ENCODE measurements at regions not wholly inside any gene's neighbourhood (a gene's known extent, or its start where the extent isn't known, plus 50 kb on each side); places are given as distances from the start of the nearest gene placed in this dataset.
A peak's percentile ranks its signal among the peaks of the same experiment; 100 is the strongest.
"Not testable (repeated sequence)": the region's sequence is repeated elsewhere in the genome, so short reads cannot be mapped to it uniquely, and the experiment has no call there.

DNA sequence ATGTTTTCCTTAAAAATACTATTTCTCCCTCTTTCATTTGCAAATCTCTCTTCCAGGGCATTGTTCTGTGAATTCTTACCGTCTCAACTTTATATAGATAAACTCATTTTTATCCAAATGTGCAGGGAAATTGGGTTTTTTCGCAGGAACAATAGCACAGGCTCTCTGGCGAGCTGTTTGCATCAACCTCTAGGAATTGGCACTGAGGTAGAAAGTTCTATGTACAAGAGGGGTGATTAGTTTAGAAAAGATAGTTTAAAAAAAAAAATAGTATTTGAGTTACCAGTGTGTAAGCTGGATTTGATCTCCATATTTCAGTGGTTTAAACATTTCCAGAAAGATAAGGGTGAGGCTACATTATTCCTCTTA lies 129.7 kb upstream of the BTN3A2 start:
- Histone ChIP-seq H3K27me3 (ENCODE audit: control insufficient read depth in 3 of 3, insufficient read depth in 3 of 3, low read length in 2 of 3) (no peaks in the 10 kb centered on the region), H3K4me1 (ENCODE audit: control insufficient read depth in 5 of 5, insufficient read depth in 5 of 5, low read length in 5 of 5) (peaks cover 0 to 3% (median 0%) of the 10 kb centered on the region in 5 donors)

DNA sequence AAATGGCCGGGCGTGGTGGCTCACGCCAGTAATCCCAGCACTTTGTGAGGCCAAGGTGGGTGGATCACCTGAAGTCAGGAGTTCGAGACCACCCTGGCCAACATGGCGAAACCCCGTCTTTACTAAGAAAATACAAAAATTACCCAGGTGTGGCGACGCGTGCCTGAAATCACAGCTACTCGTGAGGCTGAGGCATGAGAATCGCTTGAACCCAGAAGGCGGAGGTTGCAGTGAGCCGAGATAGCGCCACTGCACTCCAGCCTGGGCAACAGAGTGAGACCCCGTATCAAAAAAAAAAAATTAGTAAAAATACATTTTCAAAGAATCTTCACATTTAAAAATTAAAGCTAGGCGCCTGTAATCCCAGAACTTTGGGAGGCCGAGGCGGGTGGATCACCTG lies 125.6 kb upstream of the BTN3A2 start:
- H3K4me1 ChIP-seq (ENCODE audit: control insufficient read depth in 5 of 5, insufficient read depth in 5 of 5, low read length in 5 of 5); H3K27ac ChIP-seq (ENCODE audit: low read depth in 1 of 2, low read length in 1 of 2); ATAC-seq (ENCODE audit: insufficient read depth, low FRiP score); H3K9ac ChIP-seq (ENCODE audit: insufficient read depth in 1 of 2, low read length in 2 of 2); H3K36me3 ChIP-seq (ENCODE audit: control insufficient read depth in 4 of 4, insufficient read depth in 4 of 4, low read length in 4 of 4); H3K27me3 ChIP-seq (ENCODE audit: control insufficient read depth in 3 of 3, insufficient read depth in 3 of 3, low read length in 2 of 3); H3K4me3 ChIP-seq; H3K9me3 ChIP-seq (ENCODE audit: control insufficient read depth in 4 of 4, insufficient read depth in 3 of 4, low read length in 3 of 4); DNase-seq: not testable (repeated sequence)
- 96 to 97% methylated on average over 18 of the region's 18 CpGs for WGBS, 2 donors

More for the DNA sequence above, 129.7 kb upstream of the BTN3A2 start:
- TF ChIP-seq, protein P1, sequence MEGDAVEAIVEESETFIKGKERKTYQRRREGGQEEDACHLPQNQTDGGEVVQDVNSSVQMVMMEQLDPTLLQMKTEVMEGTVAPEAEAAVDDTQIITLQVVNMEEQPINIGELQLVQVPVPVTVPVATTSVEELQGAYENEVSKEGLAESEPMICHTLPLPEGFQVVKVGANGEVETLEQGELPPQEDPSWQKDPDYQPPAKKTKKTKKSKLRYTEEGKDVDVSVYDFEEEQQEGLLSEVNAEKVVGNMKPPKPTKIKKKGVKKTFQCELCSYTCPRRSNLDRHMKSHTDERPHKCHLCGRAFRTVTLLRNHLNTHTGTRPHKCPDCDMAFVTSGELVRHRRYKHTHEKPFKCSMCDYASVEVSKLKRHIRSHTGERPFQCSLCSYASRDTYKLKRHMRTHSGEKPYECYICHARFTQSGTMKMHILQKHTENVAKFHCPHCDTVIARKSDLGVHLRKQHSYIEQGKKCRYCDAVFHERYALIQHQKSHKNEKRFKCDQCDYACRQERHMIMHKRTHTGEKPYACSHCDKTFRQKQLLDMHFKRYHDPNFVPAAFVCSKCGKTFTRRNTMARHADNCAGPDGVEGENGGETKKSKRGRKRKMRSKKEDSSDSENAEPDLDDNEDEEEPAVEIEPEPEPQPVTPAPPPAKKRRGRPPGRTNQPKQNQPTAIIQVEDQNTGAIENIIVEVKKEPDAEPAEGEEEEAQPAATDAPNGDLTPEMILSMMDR (IDR thresholded peaks at IDR 0.05; ENCODE audit: control extremely low read depth, extremely low read depth), result no peak
- Histone ChIP-seq H3K36me3 (ENCODE audit: control insufficient read depth in 4 of 4, insufficient read depth in 4 of 4, low read length in 4 of 4) (no peaks in the 10 kb centered on the region), H3K9me3 (ENCODE audit: control insufficient read depth in 4 of 4, insufficient read depth in 3 of 4, low read length in 3 of 4) (peaks cover 0 to 2% (median 0%) of the 10 kb centered on the region in 4 donors), H3K27ac (ENCODE audit: low read depth in 1 of 2, low read length in 1 of 2) (no peak overlapping the region), H3K9ac (ENCODE audit: insufficient read depth in 1 of 2, low read length in 2 of 2) (peak overlapping the region; percentile 72 to 97), H3K4me3 (no peak overlapping the region)
- DNase-seq (peak in 1 of 3 donors; percentile 76), ATAC-seq (ENCODE audit: insufficient read depth, low FRiP score) (no peak)
- 18 to 26% methylated on average over 3 of the region's 3 CpGs for WGBS, 2 donors

DNA sequence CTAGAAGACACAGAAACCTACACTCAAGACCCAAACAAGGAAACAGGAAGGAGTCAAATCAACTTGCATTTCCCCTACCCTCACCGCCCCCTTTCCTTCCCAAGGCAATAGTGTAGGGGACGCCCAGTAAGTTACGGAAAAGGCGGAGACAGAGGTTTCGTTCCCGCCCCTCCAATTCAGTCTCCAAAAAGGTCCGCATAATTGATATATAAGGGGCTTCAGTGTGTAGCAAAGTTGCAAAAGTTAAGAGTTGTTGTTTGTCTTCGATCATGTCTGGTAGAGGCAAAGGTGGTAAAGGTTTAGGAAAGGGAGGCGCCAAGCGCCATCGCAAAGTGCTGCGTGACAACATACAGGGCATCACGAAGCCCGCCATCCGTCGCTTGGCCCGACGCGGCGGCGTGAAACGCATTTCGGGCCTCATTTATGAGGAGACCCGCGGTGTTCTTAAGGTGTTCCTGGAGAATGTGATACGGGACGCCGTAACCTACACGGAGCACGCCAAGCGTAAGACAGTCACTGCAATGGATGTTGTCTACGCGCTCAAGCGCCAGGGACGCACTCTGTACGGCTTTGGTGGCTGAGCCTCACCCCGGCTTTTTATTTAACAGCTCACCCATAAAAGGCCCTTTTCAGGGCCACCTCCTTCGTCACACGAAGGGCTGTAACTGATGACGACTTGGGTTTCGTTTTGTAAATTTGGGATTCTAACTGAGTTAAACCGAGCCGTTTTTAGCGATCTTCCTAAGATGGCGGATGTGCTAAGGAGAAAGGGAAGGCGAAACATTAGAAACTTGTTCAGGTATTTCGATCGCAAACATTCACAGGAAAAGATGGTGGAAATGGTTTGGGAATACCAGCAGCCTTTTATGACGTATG lies 124.6 kb upstream of the BTN3A2 start:
- Histone ChIP-seq H3K36me3 (ENCODE audit: control insufficient read depth in 4 of 4, insufficient read depth in 4 of 4, low read length in 4 of 4) (no peaks in the 10 kb centered on the region), H3K9ac (ENCODE audit: insufficient read depth in 1 of 2, low read length in 2 of 2) (peak overlapping the region; percentile 82 to 100), H3K9me3 (ENCODE audit: control insufficient read depth in 4 of 4, insufficient read depth in 3 of 4, low read length in 3 of 4) (peaks cover 0 to 2% (median 0%) of the 10 kb centered on the region in 4 donors), H3K27ac (ENCODE audit: low read depth in 1 of 2, low read length in 1 of 2) (peak overlapping the region; percentile 63 to 96), H3K4me3 (peak overlapping the region; percentile 50), H3K27me3 (ENCODE audit: control insufficient read depth in 3 of 3, insufficient read depth in 3 of 3, low read length in 2 of 3) (no peaks in the 10 kb centered on the region), H3K4me1 (ENCODE audit: control insufficient read depth in 5 of 5, insufficient read depth in 5 of 5, low read length in 5 of 5) (peaks cover 0 to 7% (median 0%) of the 10 kb centered on the region in 5 donors)
- ATAC-seq (ENCODE audit: insufficient read depth, low FRiP score), result peak; percentile 76
- 1% methylated on average over 49 of the region's 49 CpGs for WGBS, 2 donors
- DNase-seq, result peak; percentile 94 to 99 (median 98)
- TF ChIP-seq, protein P1 (IDR thresholded peaks at IDR 0.05; ENCODE audit: control extremely low read depth, extremely low read depth), result no peak

DNA sequence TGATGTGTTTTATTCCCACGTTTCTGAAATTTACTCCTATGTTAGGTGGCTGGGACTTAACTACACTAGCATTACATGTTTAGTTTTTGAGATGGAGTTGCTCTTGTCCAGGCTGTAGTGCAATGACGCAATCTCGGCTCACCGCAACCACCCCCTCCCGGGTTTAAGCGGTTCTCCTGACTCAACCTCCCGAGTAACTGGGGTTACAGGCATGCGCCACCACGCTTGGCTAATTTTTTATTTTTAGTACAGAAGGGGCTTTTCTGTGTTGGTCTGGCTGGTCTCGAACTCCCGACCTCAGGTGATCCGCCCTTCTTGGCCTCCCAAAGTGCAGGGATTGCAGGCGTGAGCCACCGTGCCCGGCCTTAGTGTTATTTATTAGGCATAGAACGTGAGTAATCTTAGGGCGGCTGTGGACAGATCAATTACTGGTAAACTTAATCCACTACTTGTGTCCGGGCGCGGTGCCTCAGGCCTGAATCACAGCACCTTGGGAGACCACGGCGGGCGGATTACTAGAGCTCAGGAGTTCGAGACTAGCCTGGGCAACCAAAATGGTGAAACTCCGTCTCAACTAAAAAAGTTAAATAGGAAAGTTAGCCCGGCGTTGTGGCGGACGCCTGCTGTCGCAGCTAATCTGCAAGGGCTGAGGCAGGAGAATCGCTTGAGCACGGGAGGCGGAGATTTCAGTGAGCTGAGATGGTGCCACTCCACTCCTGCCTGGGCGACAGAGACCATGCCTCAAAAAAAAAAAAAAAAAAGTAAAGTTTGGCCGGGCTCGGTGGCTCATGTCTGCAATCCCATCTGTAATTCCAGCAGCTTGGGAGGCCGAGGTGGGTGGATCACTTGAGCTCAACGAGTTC lies 123.7 kb upstream of the BTN3A2 start:
- H3K4me1 ChIP-seq (ENCODE audit: control insufficient read depth in 5 of 5, insufficient read depth in 5 of 5, low read length in 5 of 5), result peaks cover 0 to 7% (median 0%) of the 10 kb centered on the region in 5 donors
- no peaks in the 10 kb centered on the region for H3K27me3 ChIP-seq (ENCODE audit: control insufficient read depth in 3 of 3, insufficient read depth in 3 of 3, low read length in 2 of 3)
- TF ChIP-seq, protein P1 (IDR thresholded peaks at IDR 0.05; ENCODE audit: control extremely low read depth, extremely low read depth), result no peak
- H3K36me3 ChIP-seq (ENCODE audit: control insufficient read depth in 4 of 4, insufficient read depth in 4 of 4, low read length in 4 of 4), result no peaks in the 10 kb centered on the region
- 49 to 56% methylated on average over 38 of the region's 38 CpGs for WGBS, 2 donors
- H3K9ac ChIP-seq (ENCODE audit: insufficient read depth in 1 of 2, low read length in 2 of 2), result peak overlapping the region; percentile 82 to 100
- no peak for ATAC-seq (ENCODE audit: insufficient read depth, low FRiP score)
- H3K4me3 ChIP-seq, result peak overlapping the region; percentile 50
- no peak overlapping the region for H3K27ac ChIP-seq (ENCODE audit: low read depth in 1 of 2, low read length in 1 of 2)
- peaks cover 0 to 2% (median 0%) of the 10 kb centered on the region in 4 donors for H3K9me3 ChIP-seq (ENCODE audit: control insufficient read depth in 4 of 4, insufficient read depth in 3 of 4, low read length in 3 of 4)
- peak in 2 of 3 donors; percentile 70 to 75 for DNase-seq
